Panc1 (cell line): ENCODE measurements at regions not wholly inside any gene's neighbourhood (a gene's known extent, or its start where the extent isn't known, plus 50 kb on each side); places are given as distances from the start of the nearest gene placed in this dataset.

Source experiments
- POLR2AphosphoS5 ChIP-seq: IDR thresholded peaks from 2 replicates; pipeline ENCODE4 v1.6.1; 2012; ENCODE audit warnings: mild to moderate bottlenecking, low read depth, low read length, moderate library complexity
- SIN3A ChIP-seq: IDR thresholded peaks from 2 replicates; pipeline ENCODE4 v1.6.1; 2012; ENCODE audit warnings: low read depth, mild to moderate bottlenecking, low read length, moderate library complexity, borderline replicate concordance; ENCODE audit not compliant: insufficient read depth
- TCF7L2 ChIP-seq: IDR thresholded peaks from 2 replicates; pipeline ENCODE4 v1.6.1; 2011; ENCODE audit warnings: mild to moderate bottlenecking, low read depth, low read length, inconsistent platforms
- TF ChIP-seq, protein P1 (sequence below): fragments of 450-650 bp; IDR thresholded peaks from 2 replicates; pipeline ENCODE4 v1.5.1; 2017; ENCODE audit warnings: mild to moderate bottlenecking

DNA sequence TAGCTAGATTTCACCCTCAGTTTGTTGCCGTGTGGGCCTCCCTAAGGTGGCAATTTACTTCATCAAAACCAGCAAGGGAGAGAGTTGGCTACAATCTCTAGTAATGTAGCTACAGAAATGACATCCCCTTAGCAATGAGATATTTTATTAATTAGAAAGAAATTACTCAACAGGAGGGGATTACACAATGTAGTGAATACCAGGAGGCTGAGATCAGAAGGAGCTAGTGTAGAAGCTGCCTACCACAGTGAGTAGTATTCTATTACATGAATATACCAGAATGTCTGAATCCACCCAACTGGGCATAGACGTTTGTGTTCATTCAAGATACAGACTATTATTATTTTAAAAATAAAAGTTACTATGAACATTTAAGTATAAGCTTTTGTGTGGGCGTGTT is 868.2 kb upstream of the CXADR start:
- TF ChIP-seq, protein P1, sequence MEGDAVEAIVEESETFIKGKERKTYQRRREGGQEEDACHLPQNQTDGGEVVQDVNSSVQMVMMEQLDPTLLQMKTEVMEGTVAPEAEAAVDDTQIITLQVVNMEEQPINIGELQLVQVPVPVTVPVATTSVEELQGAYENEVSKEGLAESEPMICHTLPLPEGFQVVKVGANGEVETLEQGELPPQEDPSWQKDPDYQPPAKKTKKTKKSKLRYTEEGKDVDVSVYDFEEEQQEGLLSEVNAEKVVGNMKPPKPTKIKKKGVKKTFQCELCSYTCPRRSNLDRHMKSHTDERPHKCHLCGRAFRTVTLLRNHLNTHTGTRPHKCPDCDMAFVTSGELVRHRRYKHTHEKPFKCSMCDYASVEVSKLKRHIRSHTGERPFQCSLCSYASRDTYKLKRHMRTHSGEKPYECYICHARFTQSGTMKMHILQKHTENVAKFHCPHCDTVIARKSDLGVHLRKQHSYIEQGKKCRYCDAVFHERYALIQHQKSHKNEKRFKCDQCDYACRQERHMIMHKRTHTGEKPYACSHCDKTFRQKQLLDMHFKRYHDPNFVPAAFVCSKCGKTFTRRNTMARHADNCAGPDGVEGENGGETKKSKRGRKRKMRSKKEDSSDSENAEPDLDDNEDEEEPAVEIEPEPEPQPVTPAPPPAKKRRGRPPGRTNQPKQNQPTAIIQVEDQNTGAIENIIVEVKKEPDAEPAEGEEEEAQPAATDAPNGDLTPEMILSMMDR = no peak
- TF ChIP-seq POLR2AphosphoS5 (no peak), SIN3A (no peak), TCF7L2 (no peak)
